Fibroblast of lung (primary cell): ENCODE measurements at regions not wholly inside any gene's neighbourhood (a gene's known extent, or its start where the extent isn't known, plus 50 kb on each side); places are given as distances from the start of the nearest gene placed in this dataset.

Source experiments
- DNase-seq, 2 donors: peaks; one replicate each; pipeline versions ENCODE4 v3.0.0 to v3.0.0-alpha.2; 2010; ENCODE audit warnings: low read depth in 2 of 2
- H2AFZ ChIP-seq: 2 replicates; pipeline ENCODE4 v1.5.1; 2012; ENCODE audit warnings: low read length, control low read depth, inconsistent platforms
- H3K27ac ChIP-seq: 2 replicates; pipeline ENCODE4 v1.5.1; 2011; ENCODE audit warnings: low read length, control low read depth; ENCODE audit not compliant: insufficient read depth
- H3K27me3 ChIP-seq: 2 replicates; pipeline ENCODE4 v1.5.1; 2011; ENCODE audit warnings: mild to moderate bottlenecking, low read length; ENCODE audit not compliant: control insufficient read depth, insufficient read depth
- H3K36me3 ChIP-seq: 2 replicates; pipeline ENCODE4 v1.5.1; 2011; ENCODE audit warnings: low read length; ENCODE audit not compliant: control insufficient read depth, insufficient read depth
- H3K4me1 ChIP-seq: 2 replicates; pipeline ENCODE4 v1.5.1; 2011; ENCODE audit warnings: low read length; ENCODE audit not compliant: control insufficient read depth, insufficient read depth; ENCODE audit errors: extremely low read depth
- H3K4me2 ChIP-seq: 2 replicates; pipeline ENCODE4 v1.5.1; 2011; ENCODE audit warnings: low read length, control low read depth; ENCODE audit not compliant: insufficient read depth; ENCODE audit errors: extremely low read depth
- H3K4me3 ChIP-seq, 4 experiments: fragments of 200-600 bp in 1 of 4; sonication (generic) in 1 of 4; replicated peaks in 1 of 4; 2 replicates each; pipeline ENCODE4 v1.5.1; 2011 to 2016; ENCODE audit warnings: low read length in 4 of 4, low read depth in 3 of 4, mild to moderate bottlenecking in 3 of 4, control low read depth in 2 of 4, inconsistent platforms in 1 of 4, mixed read lengths in 1 of 4; ENCODE audit not compliant: insufficient read depth in 1 of 4; ENCODE audit errors: control extremely low read depth in 1 of 4
- H3K79me2 ChIP-seq: 2 replicates; pipeline ENCODE4 v1.5.1; 2012; ENCODE audit warnings: mild to moderate bottlenecking, low read length, inconsistent platforms; ENCODE audit not compliant: control insufficient read depth, insufficient read depth
- H3K9ac ChIP-seq: 2 replicates; pipeline ENCODE4 v1.5.1; 2011; ENCODE audit warnings: mild to moderate bottlenecking, low read length, control low read depth; ENCODE audit not compliant: insufficient read depth
- H3K9me3 ChIP-seq: 2 replicates; pipeline ENCODE4 v1.5.1; 2012; ENCODE audit warnings: low read depth, low read length; ENCODE audit not compliant: control insufficient read depth, insufficient read depth
- H4K20me1 ChIP-seq: 2 replicates; pipeline ENCODE4 v1.5.1; 2011; ENCODE audit warnings: low read length; ENCODE audit not compliant: control insufficient read depth, insufficient read depth; ENCODE audit errors: extremely low read depth
- CTCF ChIP-seq, 2 donors: IDR thresholded peaks in 1 of 2; conservative IDR thresholded peaks in 1 of 2; 1 replicate in 1 of 2; 2 replicates in 1 of 2; pipeline ENCODE4 v1.5.1; 2011 to 2012; ENCODE audit warnings: low read length in 2 of 2, control low read depth in 1 of 2, inconsistent platforms in 1 of 2, low read depth in 1 of 2, mild to moderate bottlenecking in 1 of 2
- EZH2 ChIP-seq: IDR thresholded peaks from 2 replicates; pipeline ENCODE4 v1.5.1; 2012; ENCODE audit warnings: low read length, control low read depth, mild to moderate bottlenecking; ENCODE audit errors: missing control alignments

GRCh38 chr6:44608175-44608574, 220.7 kb downstream of the CDC5L start:
- H3K4me1 ChIP-seq = no peaks in the 10 kb centered on the region
- H3K36me3 ChIP-seq = no peaks in the 10 kb centered on the region
- no peaks in the 10 kb centered on the region for H3K79me2 ChIP-seq
- no peaks in the 10 kb centered on the region for H3K9me3 ChIP-seq
- no peak for DNase-seq
- no peak overlapping the region for H3K4me3 ChIP-seq
- no peak overlapping the region for H3K4me2 ChIP-seq
- H3K9ac ChIP-seq = no peak overlapping the region
- H3K27ac ChIP-seq = no peak overlapping the region
- no peak overlapping the region for H2AFZ ChIP-seq
- H3K27me3 ChIP-seq = no peaks in the 10 kb centered on the region
- no peaks in the 10 kb centered on the region for H4K20me1 ChIP-seq
- TF ChIP-seq EZH2 (no peak), CTCF (conservative IDR thresholded peaks at IDR 0.05 in 1 of 2, IDR thresholded peaks at IDR 0.05 in 1 of 2; ENCODE audit: low read depth in 1 of 2, low read length in 2 of 2) (no peak)

GRCh38 chr6:44609051-44609612, 221.6 kb downstream of the CDC5L start:
- Histone ChIP-seq H4K20me1 (no peaks in the 10 kb centered on the region), H3K36me3 (no peaks in the 10 kb centered on the region), H3K4me3 (no peak overlapping the region), H2AFZ (no peak overlapping the region), H3K9me3 (no peaks in the 10 kb centered on the region), H3K9ac (no peak overlapping the region), H3K27me3 (no peaks in the 10 kb centered on the region), H3K4me1 (no peaks in the 10 kb centered on the region), H3K79me2 (no peaks in the 10 kb centered on the region), H3K4me2 (no peak overlapping the region), H3K27ac (no peak overlapping the region)
- no peak for DNase-seq
- TF ChIP-seq EZH2 (no peak), CTCF (conservative IDR thresholded peaks at IDR 0.05 in 1 of 2, IDR thresholded peaks at IDR 0.05 in 1 of 2; ENCODE audit: low read depth in 1 of 2, low read length in 2 of 2) (no peak)

GRCh38 chr6:44614396-44614795, 226.9 kb downstream of the CDC5L start:
- H3K79me2 ChIP-seq = no peaks in the 10 kb centered on the region
- H3K27ac ChIP-seq = no peak overlapping the region
- DNase-seq = no peak
- no peak overlapping the region for H3K4me3 ChIP-seq
- no peak for TF ChIP-seq CTCF (conservative IDR thresholded peaks at IDR 0.05 in 1 of 2, IDR thresholded peaks at IDR 0.05 in 1 of 2; ENCODE audit: low read depth in 1 of 2, low read length in 2 of 2)
- no peak for TF ChIP-seq EZH2
- H3K4me2 ChIP-seq = no peak overlapping the region
- H3K4me1 ChIP-seq = no peaks in the 10 kb centered on the region
- H3K9ac ChIP-seq = no peak overlapping the region
- H3K36me3 ChIP-seq = no peaks in the 10 kb centered on the region
- no peak overlapping the region for H2AFZ ChIP-seq
- H3K9me3 ChIP-seq = no peaks in the 10 kb centered on the region
- no peaks in the 10 kb centered on the region for H3K27me3 ChIP-seq
- no peaks in the 10 kb centered on the region for H4K20me1 ChIP-seq
